SK-N-SH (cell line): ENCODE measurements at regions not wholly inside any gene's neighbourhood (a gene's known extent, or its start where the extent isn't known, plus 50 kb on each side); places are given as distances from the start of the nearest gene placed in this dataset.

ENCODE experiments used
- CTCF ChIA-PET: fragments of 300-600, 350-600 bp; formaldehyde crosslinking; extraction: SDS; loops from one replicate; lab custom pipeline; 2021; lab: Yijun Ruan, JAX
- POLR2A ChIA-PET: fragments of 350-600 bp; sonication (Branson Sonifier 250); formaldehyde crosslinking; extraction: SDS; loops from one replicate; lab custom pipeline; 2020; ENCODE audit warnings: antibody characterized with exemption, inconsistent platforms; lab: Yijun Ruan, JAX
- DNase-seq: peaks from one replicate; pipeline ENCODE4 v3.0.0; 2012
- H2AFZ ChIP-seq: fragments of 200-600 bp; sonication (generic); 2 replicates; pipeline ENCODE4 v1.8.1; 2016; ENCODE audit warnings: antibody characterized with exemption, mild to moderate bottlenecking, low read depth
- H3F3A ChIP-seq: fragments of 200-600 bp; sonication (generic); replicated peaks from 2 replicates; pipeline ENCODE3; 2016; ENCODE audit warnings: antibody characterized with exemption, mild to moderate bottlenecking; ENCODE audit not compliant: insufficient read depth
- H3K27ac ChIP-seq, 2 experiments: fragments of 200-500 bp in 1 of 2; fragments of 200-600 bp in 1 of 2; sonication (Bioruptor generic) in 1 of 2; sonication (generic), shearing (Covaris generic) in 1 of 2; 2 replicates each; pipeline versions ENCODE4 v1.5.1 to v1.6.1; 2014 to 2016; ENCODE audit warnings: low read depth in 2 of 2, inconsistent platforms in 1 of 2, low read length in 1 of 2, mild to moderate bottlenecking in 1 of 2, mixed read lengths in 1 of 2
- H3K27me3 ChIP-seq: fragments of 200-600 bp; sonication (generic), shearing (Covaris generic); 2 replicates; pipeline ENCODE4 v1.6.1; 2016; ENCODE audit warnings: mixed run types; ENCODE audit not compliant: insufficient read depth
- H3K36me3 ChIP-seq, 2 experiments: fragments of 200-500 bp in 1 of 2; fragments of 200-600 bp in 1 of 2; sonication (Bioruptor generic) in 1 of 2; sonication (generic) in 1 of 2; replicated peaks in 1 of 2; 2 replicates each; pipeline versions ENCODE3 to v1.5.1; 2014 to 2016; ENCODE audit warnings: low read length in 1 of 2, mild to moderate bottlenecking in 1 of 2; ENCODE audit not compliant: insufficient read depth in 2 of 2, control insufficient read depth in 1 of 2
- H3K4me1 ChIP-seq, 2 experiments: fragments of 200-500 bp in 1 of 2; fragments of 200-600 bp in 1 of 2; sonication (Bioruptor generic) in 1 of 2; sonication (generic), shearing (Covaris generic) in 1 of 2; 2 replicates each; pipeline versions ENCODE4 v1.5.1 to v1.6.1; 2014 to 2016; ENCODE audit warnings: low read depth in 1 of 2, low read length in 1 of 2, mixed run types in 1 of 2; ENCODE audit not compliant: insufficient read depth in 2 of 2, control insufficient read depth in 1 of 2
- H3K4me2 ChIP-seq: fragments of 200-600 bp; sonication (generic), shearing (Covaris generic); 2 replicates; pipeline ENCODE4 v1.6.1; 2017; ENCODE audit warnings: mixed run types
- H3K4me3 ChIP-seq, 2 experiments: fragments of 200-500 bp in 1 of 2; fragments of 200-600 bp in 1 of 2; sonication (Bioruptor generic) in 1 of 2; sonication (generic), shearing (Covaris generic) in 1 of 2; 2 replicates each; pipeline versions ENCODE4 v1.5.1 to v1.8.1; 2014 to 2016; ENCODE audit warnings: low read depth in 2 of 2, inconsistent platforms in 1 of 2, low read length in 1 of 2, mild to moderate bottlenecking in 1 of 2, mixed read lengths in 1 of 2, moderate library complexity in 1 of 2
- H3K79me2 ChIP-seq: fragments of 200-600 bp; sonication (generic); 2 replicates; pipeline ENCODE4 v1.8.1; 2017; ENCODE audit warnings: mild to moderate bottlenecking; ENCODE audit not compliant: insufficient read depth
- H3K9ac ChIP-seq: fragments of 200-600 bp; sonication (generic); 2 replicates; pipeline ENCODE4 v1.6.1; 2017; ENCODE audit warnings: mixed run types
- H3K9me2 ChIP-seq: fragments of 200-600 bp; sonication (generic); 2 replicates; pipeline ENCODE4 v1.6.1; 2017; ENCODE audit warnings: mixed run types
- H3K9me3 ChIP-seq: fragments of 200-600 bp; sonication (generic); 2 replicates; pipeline ENCODE4 v1.6.1; 2017; ENCODE audit warnings: mixed run types, mild to moderate bottlenecking, moderate library complexity
- H4K20me1 ChIP-seq: fragments of 200-600 bp; sonication (generic); 2 replicates; pipeline ENCODE4 v1.6.1; 2017; ENCODE audit warnings: mild to moderate bottlenecking, mixed run types; ENCODE audit not compliant: insufficient read depth
- CHD2 ChIP-seq: fragments of 150-350 bp; IDR thresholded peaks from 2 replicates; pipeline ENCODE4 v1.6.1; 2018; ENCODE audit warnings: low read length; ENCODE audit not compliant: partially characterized antibody
- EP300 ChIP-seq, 2 experiments: IDR thresholded peaks; 2 replicates each; pipeline versions ENCODE4 v1.4.0 to v1.6.1; 2012; ENCODE audit warnings: borderline replicate concordance in 1 of 2, low read depth in 1 of 2, low read length in 1 of 2
- FOSL2 ChIP-seq: IDR thresholded peaks from 2 replicates; pipeline ENCODE4 v1.4.0; 2012; ENCODE audit warnings: low read depth, mild to moderate bottlenecking, moderate library complexity, borderline replicate concordance
- FOXM1 ChIP-seq: IDR thresholded peaks from 2 replicates; pipeline ENCODE4 v1.4.0; 2012; ENCODE audit warnings: low read depth, mild to moderate bottlenecking
- JUND ChIP-seq: IDR thresholded peaks from 2 replicates; pipeline ENCODE4 v1.4.0; 2012
- MEF2A ChIP-seq: IDR thresholded peaks from 2 replicates; pipeline ENCODE4 v1.4.0; 2012; ENCODE audit warnings: low read depth, borderline replicate concordance
- POLR2AphosphoS5 ChIP-seq: IDR thresholded peaks from 2 replicates; pipeline ENCODE4 v1.6.1; 2012; ENCODE audit warnings: low read depth, low read length
- REST ChIP-seq: IDR thresholded peaks from 2 replicates; pipeline ENCODE4 v1.6.1; 2012; ENCODE audit warnings: mild to moderate bottlenecking, low read depth, low read length, moderate library complexity
- RFX5 ChIP-seq: IDR thresholded peaks from 2 replicates; pipeline ENCODE4 v1.6.1; 2012; ENCODE audit warnings: mild to moderate bottlenecking, improper control_type of control experiment, low read length
- SIN3A ChIP-seq: IDR thresholded peaks from 2 replicates; pipeline ENCODE4 v1.6.1; 2012; ENCODE audit warnings: low read depth, mild to moderate bottlenecking, low read length, moderate library complexity, borderline replicate concordance
- SMC3 ChIP-seq: IDR thresholded peaks from 2 replicates; pipeline ENCODE4 v1.6.1; 2012; ENCODE audit warnings: low read depth, low read length, improper control_type of control experiment
- TEAD4 ChIP-seq: IDR thresholded peaks from 2 replicates; pipeline ENCODE4 v1.4.0; 2012; ENCODE audit warnings: mild to moderate bottlenecking, borderline replicate concordance; ENCODE audit not compliant: insufficient read depth
- WGBS: methylation state at CpG from one replicate; pipeline ENCODE4 v1.1.6; 2017; ENCODE audit warnings: low lambda C conversion rate; 5-methylcytosine and 5-hydroxymethylcytosine counted together
- TF ChIP-seq, protein P1 (sequence below): fragments of 150-350 bp; IDR thresholded peaks from 2 replicates; pipeline ENCODE4 v1.6.1; 2017; ENCODE audit warnings: antibody characterized with exemption, low read length, low read depth, borderline replicate concordance
- TF ChIP-seq, protein P2 (sequence below): IDR thresholded peaks from 2 replicates; pipeline ENCODE4 v1.4.0; 2012; ENCODE audit warnings: low read depth, borderline replicate concordance
- TF ChIP-seq, protein P3 (sequence below): fragments of 200-600 bp; sonication (generic); IDR thresholded peaks from 2 replicates; pipeline ENCODE4 v1.6.1; 2017; ENCODE audit warnings: antibody characterized with exemption, mild to moderate bottlenecking, moderate library complexity

DNA sequence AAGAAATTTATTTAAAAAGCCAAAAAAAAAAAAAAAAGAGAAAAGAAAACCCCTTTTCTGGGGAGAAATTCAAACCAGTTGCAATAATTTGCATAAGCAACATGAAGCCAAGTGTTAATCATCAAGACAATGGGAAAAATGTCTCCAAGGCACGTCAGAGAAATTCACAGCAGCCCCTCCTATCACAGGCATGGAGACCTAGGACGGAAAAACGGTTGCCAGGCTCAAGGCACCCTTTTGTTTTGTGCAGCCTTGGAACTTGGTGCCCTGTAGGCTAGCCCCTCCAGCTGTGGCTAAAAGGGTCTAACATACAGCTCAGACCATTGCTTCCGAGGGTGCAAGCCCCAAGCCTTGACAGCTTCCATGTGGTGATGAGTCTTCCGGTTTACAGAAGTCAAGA lies 509.2 kb upstream of the SOX11 start:
- no peaks in the 10 kb centered on the region for H3F3A ChIP-seq
- H3K4me1 ChIP-seq = no peaks in the 10 kb centered on the region
- H3K27me3 ChIP-seq = no peaks in the 10 kb centered on the region
- H3K27ac ChIP-seq = no peak overlapping the region
- DNase-seq = no peak
- POLR2A ChIA-PET = no interaction called here
- H3K9ac ChIP-seq = no peak overlapping the region
- H3K79me2 ChIP-seq = no peaks in the 10 kb centered on the region
- H3K9me3 ChIP-seq = peaks cover 16% of the 10 kb centered on the region; the same call in 1 of the 2 replicates
- CTCF ChIA-PET = no interaction called here
- H4K20me1 ChIP-seq = no peaks in the 10 kb centered on the region
- H3K36me3 ChIP-seq = no peaks in the 10 kb centered on the region
- TF ChIP-seq, protein P1, sequence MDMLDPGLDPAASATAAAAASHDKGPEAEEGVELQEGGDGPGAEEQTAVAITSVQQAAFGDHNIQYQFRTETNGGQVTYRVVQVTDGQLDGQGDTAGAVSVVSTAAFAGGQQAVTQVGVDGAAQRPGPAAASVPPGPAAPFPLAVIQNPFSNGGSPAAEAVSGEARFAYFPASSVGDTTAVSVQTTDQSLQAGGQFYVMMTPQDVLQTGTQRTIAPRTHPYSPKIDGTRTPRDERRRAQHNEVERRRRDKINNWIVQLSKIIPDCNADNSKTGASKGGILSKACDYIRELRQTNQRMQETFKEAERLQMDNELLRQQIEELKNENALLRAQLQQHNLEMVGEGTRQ = no peak
- TF ChIP-seq, protein P2, sequence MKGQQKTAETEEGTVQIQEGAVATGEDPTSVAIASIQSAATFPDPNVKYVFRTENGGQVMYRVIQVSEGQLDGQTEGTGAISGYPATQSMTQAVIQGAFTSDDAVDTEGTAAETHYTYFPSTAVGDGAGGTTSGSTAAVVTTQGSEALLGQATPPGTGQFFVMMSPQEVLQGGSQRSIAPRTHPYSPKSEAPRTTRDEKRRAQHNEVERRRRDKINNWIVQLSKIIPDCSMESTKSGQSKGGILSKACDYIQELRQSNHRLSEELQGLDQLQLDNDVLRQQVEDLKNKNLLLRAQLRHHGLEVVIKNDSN = no peak
- TF ChIP-seq JUND = no peak
- no peak for TF ChIP-seq POLR2AphosphoS5
- no peak for TF ChIP-seq FOSL2
- TF ChIP-seq TEAD4 = no peak
- no peak for TF ChIP-seq SIN3A
- no peak for TF ChIP-seq CHD2
- TF ChIP-seq RFX5 = no peak
- H3K9me2 ChIP-seq = peaks cover 3% of the 10 kb centered on the region; the same call in 1 of the 2 replicates
- no peak overlapping the region for H2AFZ ChIP-seq
- H3K4me3 ChIP-seq = no peak overlapping the region
- 48% methylated on average over 5 of the region's 5 CpGs for WGBS
- H3K4me2 ChIP-seq = no peak overlapping the region

DNA sequence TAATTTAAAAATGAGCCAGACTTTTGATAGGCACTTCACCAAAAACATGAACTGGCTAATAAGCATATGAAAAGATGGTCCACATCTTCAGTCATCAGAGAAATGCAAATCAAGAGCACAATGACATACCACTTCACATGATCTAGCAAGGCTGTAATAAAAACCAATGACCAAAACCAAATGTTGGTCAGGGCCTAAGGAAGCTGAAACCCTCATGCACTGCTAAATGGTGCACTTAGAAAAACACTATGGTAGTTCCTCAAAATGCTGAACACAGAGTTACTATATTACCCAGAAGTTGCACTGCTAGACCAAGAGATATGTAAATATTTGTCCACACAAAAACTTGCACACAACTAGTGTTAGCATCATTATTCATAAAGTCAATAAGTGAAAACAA lies 504.9 kb upstream of the SOX11 start:
- H3K9ac ChIP-seq = no peak overlapping the region
- DNase-seq = no peak
- H3F3A ChIP-seq = no peaks in the 10 kb centered on the region
- 0 out of 2 replicates have a peak, but pooled peaks cover 3% of the 10 kb centered on the region for H3K9me3 ChIP-seq
- H3K4me2 ChIP-seq = no peak overlapping the region
- H3K4me1 ChIP-seq = peaks cover 0 to 7% of the 10 kb centered on the region in 2 experiments; a peak in 2 of 4 replicates
- H2AFZ ChIP-seq = no peak overlapping the region
- no peak overlapping the region for H3K27ac ChIP-seq
- no peak for TF ChIP-seq SMC3
- TF ChIP-seq MEF2A = no peak
- TF ChIP-seq, all 33 proteins: peak for 0
- Histone ChIP-seq H4K20me1 (no peaks in the 10 kb centered on the region), H3K27me3 (no peaks in the 10 kb centered on the region), H3K79me2 (no peaks in the 10 kb centered on the region), H3K4me3 (no peak overlapping the region), H3K9me2 (no peaks in the 10 kb centered on the region; the same call in 1 of the 2 replicates), H3K36me3 (no peaks in the 10 kb centered on the region)
- ChIA-PET POLR2A (no interaction called here), CTCF (no interaction called here)

- Histone ChIP-seq H3K27ac (no peak overlapping the region), H3K4me1 (peaks cover 0 to 7% of the 10 kb centered on the region in 2 experiments; a peak in 2 of 4 replicates), H3K9me3 (peaks cover 3% of the 10 kb centered on the region; the same call in 1 of the 2 replicates), H3K4me3 (no peak overlapping the region), H3F3A (no peaks in the 10 kb centered on the region), H3K27me3 (no peaks in the 10 kb centered on the region), H2AFZ (no peak overlapping the region), H3K4me2 (no peak overlapping the region), H3K9me2 (no peaks in the 10 kb centered on the region; the same call in 1 of the 2 replicates), H3K79me2 (no peaks in the 10 kb centered on the region), H3K9ac (no peak overlapping the region), H3K36me3 (no peaks in the 10 kb centered on the region), H4K20me1 (no peaks in the 10 kb centered on the region)
- CTCF ChIA-PET = no interaction called here
- WGBS = 47% methylated on average over 5 of the region's 5 CpGs
- POLR2A ChIA-PET = no interaction called here
- DNase-seq = no peak
- no peak for TF ChIP-seq EP300 (IDR thresholded peaks at IDR 0.05; ENCODE audit: borderline replicate concordance in 1 of 2, low read depth in 1 of 2, low read length in 1 of 2)
- TF ChIP-seq REST = no peak
- TF ChIP-seq, protein P3, sequence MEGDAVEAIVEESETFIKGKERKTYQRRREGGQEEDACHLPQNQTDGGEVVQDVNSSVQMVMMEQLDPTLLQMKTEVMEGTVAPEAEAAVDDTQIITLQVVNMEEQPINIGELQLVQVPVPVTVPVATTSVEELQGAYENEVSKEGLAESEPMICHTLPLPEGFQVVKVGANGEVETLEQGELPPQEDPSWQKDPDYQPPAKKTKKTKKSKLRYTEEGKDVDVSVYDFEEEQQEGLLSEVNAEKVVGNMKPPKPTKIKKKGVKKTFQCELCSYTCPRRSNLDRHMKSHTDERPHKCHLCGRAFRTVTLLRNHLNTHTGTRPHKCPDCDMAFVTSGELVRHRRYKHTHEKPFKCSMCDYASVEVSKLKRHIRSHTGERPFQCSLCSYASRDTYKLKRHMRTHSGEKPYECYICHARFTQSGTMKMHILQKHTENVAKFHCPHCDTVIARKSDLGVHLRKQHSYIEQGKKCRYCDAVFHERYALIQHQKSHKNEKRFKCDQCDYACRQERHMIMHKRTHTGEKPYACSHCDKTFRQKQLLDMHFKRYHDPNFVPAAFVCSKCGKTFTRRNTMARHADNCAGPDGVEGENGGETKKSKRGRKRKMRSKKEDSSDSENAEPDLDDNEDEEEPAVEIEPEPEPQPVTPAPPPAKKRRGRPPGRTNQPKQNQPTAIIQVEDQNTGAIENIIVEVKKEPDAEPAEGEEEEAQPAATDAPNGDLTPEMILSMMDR = no peak
- no peak for TF ChIP-seq FOSL2
- TF ChIP-seq FOXM1 = no peak
These were observed 503.5 kb upstream of the SOX11 start for GRCh38 chr2:5188636-5189035.
